GM12874 (cell line): ENCODE measurements at regions not wholly inside any gene's neighbourhood (a gene's known extent, or its start where the extent isn't known, plus 50 kb on each side); places are given as distances from the start of the nearest gene placed in this dataset.

ENCODE experiments used
- CTCF ChIP-seq: IDR thresholded peaks from 2 replicates; pipeline ENCODE4 v1.5.1; 2011; ENCODE audit warnings: low read depth, mild to moderate bottlenecking, control low read depth, low read length, moderate library complexity; ENCODE audit not compliant: insufficient read depth

- no peak for TF ChIP-seq CTCF
These were observed 164.2 kb upstream of the B3GAT1 start for GRCh38 chr11:134576286-134576685.

GRCh38 chr11:134575504-134576230 lies 163.6 kb upstream of the B3GAT1 start:
- no peak for TF ChIP-seq CTCF

- no peak for TF ChIP-seq CTCF
These were observed 162.9 kb upstream of the B3GAT1 start for GRCh38 chr11:134574947-134575346.

GRCh38 chr11:134574425-134574824 lies 162.4 kb upstream of the B3GAT1 start:
- TF ChIP-seq CTCF: no peak

- TF ChIP-seq CTCF: no peak
These were observed 161.8 kb upstream of the B3GAT1 start for GRCh38 chr11:134573857-134574256.

- no peak for TF ChIP-seq CTCF
These were observed 161.0 kb upstream of the B3GAT1 start for GRCh38 chr11:134572741-134573675.

- no peak for TF ChIP-seq CTCF
These were observed 159.3 kb upstream of the B3GAT1 start for GRCh38 chr11:134571301-134571700.
